ENCODE measurements at regions not wholly inside any gene's neighbourhood (a gene's known extent, or its start where the extent isn't known, plus 50 kb on each side); places are given as distances from the start of the nearest gene placed in this dataset.
"Not testable (repeated sequence)": the region's sequence is repeated elsewhere in the genome, so short reads cannot be mapped to it uniquely, and the experiment has no call there.

GRCh38 chr5:83409776-83410175 lies 61.8 kb upstream of the VCAN start:
- TF ChIP-seq KAT2B (IDR thresholded peaks at IDR 0.05; ENCODE audit: low read depth, low read length); TEAD4 (IDR thresholded peaks at IDR 0.05; ENCODE audit: low read length); TEAD4 (CRISPR knock-in tag; IDR thresholded peaks at IDR 0.05; ENCODE audit: borderline replicate concordance); ZBTB33 (CRISPR knock-in tag; IDR thresholded peaks at IDR 0.05); CTCF (IDR thresholded peaks at IDR 0.05 in 2 of 3, conservative IDR thresholded peaks at IDR 0.05 in 1 of 3; ENCODE audit: insufficient read depth in 2 of 3, low read depth in 1 of 3, low read length in 3 of 3); SETDB1 (IDR thresholded peaks at IDR 0.05; ENCODE audit: low read length); STAT5B (CRISPR knock-in tag; IDR thresholded peaks at IDR 0.05); TCF7L2 (IDR thresholded peaks at IDR 0.05; ENCODE audit: low read depth, low read length); BACH1 (tag; IDR thresholded peaks at IDR 0.05); ZBTB7A (IDR thresholded peaks at IDR 0.05; ENCODE audit: borderline replicate concordance, control insufficient read depth, low read depth, low read length); RB1 (IDR thresholded peaks at IDR 0.05; ENCODE audit: low read depth); E2F6 (IDR thresholded peaks at IDR 0.05; ENCODE audit: borderline replicate concordance in 1 of 2, extremely low read depth in 1 of 2, insufficient read depth in 1 of 2, insufficient read length in 1 of 2, low read depth in 1 of 2, low read length in 1 of 2, poor library complexity in 1 of 2, severe bottlenecking in 1 of 2); REST (IDR thresholded peaks at IDR 0.05; ENCODE audit: borderline replicate concordance); REST (CRISPR knock-in tag; IDR thresholded peaks at IDR 0.05; ENCODE audit: low read depth); PHF8 (IDR thresholded peaks at IDR 0.05; ENCODE audit: borderline replicate concordance, low read length); RBM17 (IDR thresholded peaks at IDR 0.05; ENCODE audit: borderline replicate concordance, low read depth, low read length): not testable (repeated sequence)
